HG02943 (cell line): ENCODE measurements at regions not wholly inside any gene's neighbourhood (a gene's known extent, or its start where the extent isn't known, plus 50 kb on each side); places are given as distances from the start of the nearest gene placed in this dataset.

Source experiments
- ATAC-seq: cut with Tn5 transposase; IDR thresholded peaks from one replicate; pipeline ENCODE4 v1.9.1; 2021; ENCODE audit warnings: mild to moderate bottlenecking, low read depth, moderate library complexity; ENCODE audit not compliant: unreplicated experiment

DNA sequence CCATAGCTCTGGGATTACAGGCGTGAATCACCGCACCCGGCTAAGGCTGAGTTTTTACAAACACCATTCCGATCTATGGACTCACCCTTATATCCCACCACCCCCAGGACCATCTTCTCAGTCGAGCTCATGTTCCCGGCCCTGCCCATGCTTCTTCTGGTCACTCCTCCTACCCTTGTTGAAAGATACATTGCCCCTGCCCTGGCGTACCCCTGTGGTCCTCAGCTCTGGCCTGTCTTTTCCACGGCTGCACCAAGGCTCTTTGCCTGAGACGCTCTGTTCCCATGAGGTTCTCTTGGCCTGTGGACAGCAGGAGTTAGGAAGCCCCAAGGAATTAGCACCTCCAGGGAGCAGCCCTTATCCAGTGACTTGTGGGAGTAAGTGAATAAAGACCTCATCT, 379.4 kb upstream of the TNRC6C start:
- no peak for ATAC-seq

DNA sequence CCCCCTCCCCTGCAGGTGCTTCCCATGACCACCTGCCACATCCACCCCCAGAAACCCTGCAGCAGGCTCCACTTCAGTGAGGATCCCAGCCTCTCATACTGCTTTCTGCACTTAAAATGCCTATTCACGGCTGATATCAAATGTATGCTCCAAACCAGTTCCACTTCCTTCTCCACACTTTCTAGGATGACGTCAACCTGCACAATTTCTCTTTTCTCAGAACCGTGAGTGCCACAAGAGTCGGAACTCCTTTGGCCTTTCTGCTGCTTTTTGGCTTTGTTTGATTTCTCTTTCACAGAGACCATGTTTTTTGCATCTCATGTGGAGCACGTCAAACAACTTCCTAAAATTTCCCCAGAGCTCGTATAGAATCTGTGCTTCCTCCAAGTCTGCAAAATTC, 378.8 kb upstream of the TNRC6C start:
- no peak for ATAC-seq

DNA sequence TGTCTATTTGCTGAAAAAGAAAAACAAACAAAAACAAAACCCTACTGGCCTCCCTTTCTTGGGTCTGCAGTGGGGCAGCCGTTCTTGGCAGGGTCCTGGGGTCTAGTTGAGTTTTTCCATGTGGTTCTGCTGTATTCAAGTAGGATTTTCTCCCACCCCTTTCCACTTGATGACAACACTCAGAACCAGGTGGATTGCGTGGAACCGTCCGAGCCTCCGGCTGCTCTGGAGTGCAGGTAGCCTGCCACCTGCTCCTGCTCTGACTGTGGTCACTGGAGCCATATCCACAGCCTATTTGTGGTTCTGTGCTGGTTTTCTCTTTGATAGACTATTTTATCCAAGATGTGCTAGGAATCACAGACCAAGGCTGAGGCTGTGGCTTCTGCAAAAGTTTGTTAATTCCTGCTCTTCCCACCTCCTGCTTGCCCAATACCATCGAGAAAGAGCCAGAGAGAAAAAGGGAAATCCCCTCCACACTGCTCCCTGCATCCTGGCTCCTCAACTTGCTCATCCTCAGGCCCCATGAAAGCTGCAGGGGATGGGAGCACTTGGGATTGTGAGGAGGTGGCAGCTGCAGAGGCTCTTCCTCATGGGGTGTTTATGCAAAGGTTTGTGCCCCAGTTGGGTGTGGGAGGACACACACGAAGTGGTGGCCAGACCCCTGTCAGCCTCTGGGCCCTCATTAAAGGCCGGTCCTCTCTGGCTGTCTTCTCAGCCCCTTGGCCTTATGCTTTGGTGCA, 377.8 kb upstream of the TNRC6C start:
- no peak for ATAC-seq

DNA sequence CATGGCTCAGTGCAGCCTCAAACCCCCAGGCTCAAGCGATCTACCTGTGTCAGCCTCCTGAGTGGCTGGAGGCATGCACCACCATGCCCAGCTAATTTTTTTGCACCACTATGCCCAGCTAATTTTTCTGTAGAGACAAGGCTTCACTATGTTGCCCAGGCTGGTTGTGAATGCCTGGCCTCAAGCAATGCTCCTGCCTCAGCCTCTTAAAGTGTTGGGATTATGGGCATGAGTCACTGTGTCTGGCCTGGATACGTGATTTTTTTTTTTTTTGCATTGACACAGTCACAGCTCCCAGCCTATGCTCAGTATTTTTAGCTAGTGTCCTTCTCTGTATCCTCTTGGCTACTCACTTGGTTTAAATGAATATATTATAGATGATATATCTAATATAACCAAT, 377.0 kb upstream of the TNRC6C start:
- no peak for ATAC-seq

DNA sequence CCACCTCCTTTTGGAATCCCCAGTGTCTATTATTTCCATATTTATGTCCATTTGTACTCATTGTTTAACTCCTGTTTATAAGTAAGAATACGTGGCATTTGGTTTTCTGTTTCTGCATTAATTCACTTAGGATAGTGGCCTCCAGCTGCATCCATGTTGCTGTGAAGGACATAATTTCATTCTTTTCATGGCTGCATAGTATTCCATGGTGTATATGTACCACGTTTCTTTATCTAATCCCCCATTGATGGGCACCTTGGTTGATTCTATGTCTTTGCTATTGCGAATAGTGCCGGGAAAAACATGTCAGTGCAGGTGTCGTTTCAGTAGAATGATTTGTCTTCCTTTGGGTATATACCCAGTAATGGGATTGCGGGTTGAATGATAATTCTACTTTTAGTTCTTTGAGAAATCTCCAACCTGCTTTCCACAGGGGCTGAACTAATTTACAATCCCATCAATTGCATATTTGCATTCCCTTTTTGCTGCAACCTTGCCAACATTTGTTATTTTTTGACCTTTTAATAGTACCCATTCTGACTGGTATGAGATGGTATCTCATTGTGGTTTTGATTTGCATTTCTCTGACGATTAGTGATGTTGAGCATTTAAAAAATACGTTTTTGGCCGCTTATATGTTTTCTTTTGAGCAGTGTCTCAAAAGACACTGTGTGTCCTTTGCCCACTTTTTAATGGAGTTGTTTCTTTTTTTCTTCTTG, 373.2 kb upstream of the TNRC6C start:
- ATAC-seq = no peak

DNA sequence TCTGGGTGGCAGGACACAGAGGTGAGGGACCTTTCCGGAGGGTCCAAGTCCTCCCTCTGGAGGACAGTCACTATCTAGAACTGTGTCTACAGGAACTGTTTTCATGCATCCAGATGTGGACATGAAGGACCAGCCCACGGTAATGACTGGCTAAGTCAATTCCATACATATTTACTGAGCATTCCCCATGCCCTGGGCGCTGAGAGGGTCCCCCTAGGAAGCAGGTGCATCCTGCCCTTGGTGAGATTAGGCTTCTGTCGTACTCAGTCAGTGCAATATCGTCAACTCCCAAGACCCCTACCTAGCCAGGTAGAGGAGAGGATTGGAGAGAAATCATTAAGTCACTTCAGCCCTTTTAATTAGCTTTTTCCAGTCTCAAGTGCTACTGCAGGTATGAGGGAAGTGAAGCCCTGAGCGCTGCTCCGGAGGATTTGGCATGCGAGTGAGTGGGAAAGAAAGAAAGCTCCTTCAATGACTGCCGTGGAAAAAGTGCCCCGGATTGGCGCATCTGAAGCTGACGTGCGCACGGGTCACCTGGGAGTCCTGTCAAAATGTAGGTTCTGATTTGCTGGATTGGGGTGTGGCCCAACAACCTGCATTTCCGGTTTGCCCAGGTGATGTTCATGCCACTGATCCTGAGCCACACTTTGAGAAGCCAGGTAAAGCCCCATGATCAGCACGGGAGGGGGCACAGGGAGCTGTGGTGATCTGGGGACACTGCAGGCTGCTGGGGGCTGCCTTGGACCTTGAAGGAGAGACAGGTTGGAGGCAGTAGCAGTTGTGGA, 367.4 kb upstream of the TNRC6C start:
- no peak for ATAC-seq

DNA sequence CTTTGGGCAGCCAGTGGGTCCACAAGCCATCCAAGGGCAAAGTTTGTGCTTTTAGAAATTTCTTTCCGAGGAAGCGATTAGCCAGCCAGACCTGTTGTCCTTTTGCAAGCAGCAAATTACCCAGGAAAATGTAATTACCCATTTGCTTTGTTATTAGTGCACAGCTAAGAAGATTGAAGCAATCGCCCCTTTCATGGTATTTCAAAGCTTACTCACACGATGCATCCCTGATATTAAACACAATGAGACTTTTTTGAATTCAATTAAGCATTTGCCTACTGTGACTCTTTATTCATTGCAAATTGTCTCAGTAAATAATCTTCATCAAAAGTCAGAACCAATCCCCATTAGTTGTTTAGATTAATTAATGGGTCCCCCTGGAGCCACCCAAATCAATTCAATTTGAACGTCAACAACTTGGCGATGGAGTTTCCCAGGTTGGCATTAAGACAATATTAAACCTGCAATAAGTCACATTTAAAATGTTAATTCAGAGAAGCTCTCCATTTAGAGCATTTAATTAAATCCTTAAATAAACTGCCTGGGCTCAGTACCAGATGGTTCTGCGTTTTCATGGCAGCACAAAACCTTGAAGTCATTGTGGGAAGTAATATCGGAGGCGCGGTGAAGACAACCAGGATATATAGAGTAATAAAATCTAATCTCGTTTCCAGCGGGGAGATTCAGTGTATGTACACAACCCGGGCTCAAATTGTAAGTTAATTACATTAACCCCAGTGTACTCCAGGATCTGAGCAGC, 366.2 kb upstream of the TNRC6C start:
- ATAC-seq = no peak

DNA sequence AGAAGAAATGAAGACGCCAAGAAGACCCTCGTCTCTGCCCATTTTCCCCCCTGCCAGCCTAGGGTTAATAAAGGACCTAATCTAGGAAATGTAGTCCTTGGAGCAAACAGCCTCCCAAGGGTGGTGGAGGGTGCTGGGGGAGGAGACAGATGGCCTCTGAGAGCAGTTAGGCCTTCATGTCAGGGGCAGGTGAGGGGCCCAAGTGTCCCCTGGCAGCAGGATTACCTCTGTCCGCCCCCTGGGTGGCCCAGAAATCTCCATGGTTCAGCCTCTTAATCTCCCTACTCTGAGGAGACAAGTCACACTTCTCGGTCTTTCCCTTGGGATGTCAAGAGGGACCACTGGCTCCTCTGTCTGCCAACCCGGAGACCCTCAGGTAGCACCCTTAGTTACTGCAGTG, 365.4 kb upstream of the TNRC6C start:
- no peak for ATAC-seq

DNA sequence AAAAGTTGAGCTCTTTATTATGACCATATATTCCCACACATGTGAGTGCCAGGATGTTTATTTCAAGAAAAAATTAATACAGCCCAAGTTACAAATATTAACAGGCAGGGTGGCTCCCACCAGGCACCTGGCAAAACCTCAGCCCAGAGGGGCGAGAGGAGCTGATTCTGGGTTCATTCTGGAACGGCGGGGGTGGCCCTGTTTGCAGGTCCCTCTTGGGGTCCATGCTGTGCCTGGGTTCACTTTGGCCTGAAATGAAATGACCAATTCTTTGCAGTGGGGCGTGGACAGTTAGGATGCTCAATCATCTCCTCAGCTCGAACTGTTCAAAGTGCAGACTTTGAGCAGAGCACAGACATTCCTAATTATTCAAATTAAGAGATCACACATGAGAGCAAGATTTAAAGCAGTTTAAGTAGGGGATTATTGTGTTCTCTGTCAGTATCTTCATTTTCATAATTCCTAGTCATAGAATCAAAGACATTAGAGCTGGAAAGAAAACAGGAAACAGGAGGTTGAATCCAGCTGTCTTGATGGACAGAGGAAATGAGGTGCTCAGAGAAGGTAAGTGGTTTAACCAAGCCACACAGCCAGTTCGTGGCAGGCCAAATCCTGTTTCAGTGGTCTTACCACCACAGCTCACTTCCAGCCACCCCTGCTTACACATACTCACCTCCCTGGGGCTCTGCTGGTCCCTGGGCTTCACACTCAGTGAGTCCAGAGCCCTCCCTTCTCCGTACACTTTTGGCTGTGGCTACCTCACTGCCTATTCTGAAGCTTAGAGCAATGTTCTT, 363.9 kb upstream of the TNRC6C start:
- no peak for ATAC-seq

DNA sequence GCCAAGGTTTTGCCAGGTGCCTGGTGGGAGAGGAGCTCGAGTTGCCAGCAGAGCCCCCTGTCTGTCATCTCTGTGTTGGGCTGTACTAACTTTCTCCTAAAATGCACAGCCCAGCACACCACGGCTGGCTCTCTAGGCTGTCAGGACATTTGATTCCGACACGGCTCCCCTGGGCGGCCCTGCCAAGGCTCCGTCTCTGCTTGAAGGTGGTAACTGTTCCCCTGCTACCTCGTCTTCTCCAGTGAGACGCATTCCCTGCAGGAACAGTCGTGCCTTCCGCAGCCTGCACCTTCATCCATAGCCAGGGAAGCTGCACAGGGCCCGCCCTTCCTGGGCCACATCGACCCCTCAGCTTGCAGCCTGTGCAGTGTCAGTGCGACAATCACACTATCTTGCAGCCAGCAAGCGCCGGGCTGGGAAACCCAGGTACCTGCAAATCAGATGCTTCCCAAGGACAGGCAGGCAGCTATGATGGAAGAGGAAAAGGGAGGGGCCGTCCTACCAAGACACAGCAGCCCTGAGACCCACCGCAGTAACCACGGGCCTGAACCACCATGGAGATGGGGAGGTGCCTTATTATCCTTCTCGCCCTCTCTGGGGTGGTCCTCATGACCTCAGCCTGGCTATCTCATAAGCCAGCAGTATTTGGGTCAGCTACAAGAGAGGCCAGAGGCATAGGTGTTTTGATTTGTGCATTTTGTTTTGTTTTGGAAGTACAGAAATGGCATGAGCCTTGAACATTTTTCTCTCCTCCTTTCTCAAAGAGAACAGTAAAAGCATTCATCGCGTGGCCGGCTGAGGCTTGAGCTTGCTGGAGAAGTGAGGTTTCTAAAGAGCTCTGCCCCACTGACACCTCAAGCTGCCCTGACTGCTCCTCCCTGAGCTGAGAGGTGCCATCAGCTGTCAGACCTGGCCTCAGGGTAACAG, 361.7 kb upstream of the TNRC6C start:
- no peak for ATAC-seq

DNA sequence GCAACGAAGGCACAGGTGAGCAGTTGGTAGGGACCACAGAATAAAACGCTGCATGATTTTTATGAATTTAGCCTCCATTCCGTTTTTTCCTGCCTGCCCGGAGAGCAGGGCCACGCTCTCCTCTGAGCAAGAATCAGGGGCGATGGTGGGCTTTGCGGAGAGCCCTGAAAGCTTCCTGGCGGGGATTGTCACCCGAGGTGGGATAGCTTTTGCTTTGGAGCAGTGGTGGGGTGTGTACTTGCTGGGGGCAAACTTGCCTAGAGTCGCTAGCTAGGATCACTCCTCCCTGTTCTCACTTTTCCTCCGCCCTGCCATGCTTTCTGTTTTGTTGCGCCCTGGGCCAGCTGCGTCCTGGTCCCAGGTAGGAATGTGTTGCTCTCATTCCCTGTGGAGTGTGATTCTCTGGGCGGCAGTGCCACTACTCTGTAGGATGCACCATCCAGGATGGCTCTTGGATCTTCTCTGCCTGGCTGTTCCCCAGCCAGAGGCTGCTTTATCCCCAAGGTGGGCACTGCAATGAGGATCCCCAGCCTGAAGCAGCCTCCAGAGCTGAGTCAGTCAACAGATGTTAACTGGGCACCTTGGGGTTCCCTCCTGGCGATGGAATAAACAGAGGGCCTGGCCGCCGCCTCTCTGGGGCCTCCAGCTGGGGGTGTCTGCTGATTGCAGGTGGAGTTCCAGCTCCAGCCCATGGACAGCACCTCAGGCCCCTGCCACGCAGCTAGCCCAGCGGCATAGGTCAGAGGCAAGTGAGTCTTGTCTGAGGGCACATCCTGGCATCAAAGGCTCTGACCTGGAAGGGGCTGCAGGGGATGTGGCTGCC, 360.9 kb upstream of the TNRC6C start:
- no peak for ATAC-seq

DNA sequence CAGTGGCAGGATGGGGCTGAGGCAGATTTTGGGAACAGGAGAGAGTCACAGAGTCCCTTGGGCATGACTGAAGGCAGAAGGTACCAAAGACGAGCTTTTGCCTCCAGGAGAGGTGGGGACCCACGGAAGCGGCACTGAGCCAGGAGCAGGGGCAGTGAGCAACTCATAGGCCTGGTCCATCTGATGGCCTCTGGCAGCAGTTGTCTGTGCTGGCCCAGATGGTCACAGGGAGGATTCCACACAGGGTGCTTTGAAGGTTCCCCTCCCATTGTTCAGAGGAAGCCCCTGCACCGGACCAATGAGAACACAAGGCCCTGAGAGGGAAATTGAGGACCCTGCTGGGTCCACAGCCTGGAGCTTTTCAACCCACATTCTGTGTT, 360.3 kb upstream of the TNRC6C start:
- ATAC-seq = no peak

DNA sequence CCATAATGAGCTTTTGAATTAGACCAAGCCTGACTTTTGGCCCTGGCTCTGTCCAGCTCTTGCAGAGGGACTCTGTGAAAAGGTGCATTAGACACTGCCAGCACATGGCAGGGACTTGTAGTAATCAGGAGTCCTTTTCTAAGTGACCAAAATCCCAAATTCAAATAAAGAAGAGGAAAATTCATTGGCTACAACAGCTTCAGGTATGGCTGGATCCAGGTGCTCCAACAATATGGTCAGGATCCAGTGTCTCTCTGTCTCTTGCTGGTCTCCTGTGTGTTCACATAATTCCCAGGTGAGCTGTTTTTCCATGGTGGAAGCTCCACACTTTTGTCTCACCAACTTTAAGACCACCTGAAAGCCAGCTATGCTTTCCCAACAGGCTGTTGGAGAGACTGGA, 358.8 kb upstream of the TNRC6C start:
- no peak for ATAC-seq

DNA sequence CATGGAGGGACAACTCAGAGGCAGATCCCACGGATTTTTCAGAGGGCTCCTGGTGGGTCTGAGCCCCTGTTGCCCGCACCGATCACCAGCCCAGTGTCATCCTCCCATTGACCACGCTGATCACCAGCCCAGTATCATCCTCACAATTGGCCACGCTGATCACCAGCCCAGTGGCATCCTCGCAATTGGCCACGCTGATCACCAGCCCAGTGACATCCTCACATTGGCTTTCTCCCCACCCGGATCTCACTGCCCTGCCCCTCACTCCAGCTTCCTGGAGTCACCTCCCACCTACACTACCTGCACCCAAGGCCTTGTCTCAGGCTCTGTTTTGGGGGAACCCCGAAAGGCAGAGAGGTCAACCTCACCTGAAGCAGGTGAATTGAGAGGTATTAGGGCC, 358.2 kb upstream of the TNRC6C start:
- no peak for ATAC-seq

DNA sequence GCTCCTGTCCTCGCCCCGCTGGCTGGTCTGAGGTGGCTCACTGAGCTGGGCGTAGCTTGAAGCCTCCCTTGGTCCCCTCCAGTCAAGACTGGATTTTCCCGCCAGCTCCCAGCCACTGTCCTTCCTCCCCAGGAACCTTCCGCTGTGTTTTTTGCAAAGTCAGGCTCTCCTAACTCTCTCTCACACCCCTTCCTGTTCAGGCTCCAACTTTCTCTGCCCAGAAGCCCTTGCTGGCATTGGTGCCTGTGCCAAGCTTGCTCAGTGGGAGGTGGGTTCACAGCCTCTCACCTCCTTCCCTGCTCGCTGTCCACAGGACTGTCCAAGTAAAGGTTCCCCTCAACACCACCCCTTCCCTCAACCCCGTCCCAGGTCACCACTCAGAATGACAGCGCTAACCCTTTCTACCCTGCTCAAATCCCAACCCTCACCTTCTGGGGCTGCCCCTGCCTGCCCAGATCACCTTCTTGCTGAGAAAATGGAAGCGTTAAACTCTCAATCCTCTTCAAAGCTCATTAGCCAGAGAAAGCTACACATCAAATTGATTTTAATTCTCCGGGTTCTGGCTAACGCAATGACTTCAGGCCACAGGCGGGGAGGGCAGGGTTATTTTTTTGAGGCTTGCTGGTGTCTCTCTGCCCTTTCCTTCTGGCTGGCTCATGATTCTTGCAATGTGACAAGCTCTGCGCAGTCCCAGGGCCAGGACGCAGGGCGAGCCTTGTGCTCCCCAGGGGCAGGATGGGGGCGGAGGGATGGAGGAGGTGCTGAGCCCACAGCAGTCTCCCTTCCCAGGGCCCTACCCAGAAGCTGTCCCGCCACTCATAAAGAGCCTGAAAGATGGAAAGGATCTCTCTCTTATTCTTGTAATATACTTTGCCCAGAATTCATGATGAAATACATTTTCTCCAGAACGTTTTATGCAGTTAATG, 357.2 kb upstream of the TNRC6C start:
- ATAC-seq = no peak

DNA sequence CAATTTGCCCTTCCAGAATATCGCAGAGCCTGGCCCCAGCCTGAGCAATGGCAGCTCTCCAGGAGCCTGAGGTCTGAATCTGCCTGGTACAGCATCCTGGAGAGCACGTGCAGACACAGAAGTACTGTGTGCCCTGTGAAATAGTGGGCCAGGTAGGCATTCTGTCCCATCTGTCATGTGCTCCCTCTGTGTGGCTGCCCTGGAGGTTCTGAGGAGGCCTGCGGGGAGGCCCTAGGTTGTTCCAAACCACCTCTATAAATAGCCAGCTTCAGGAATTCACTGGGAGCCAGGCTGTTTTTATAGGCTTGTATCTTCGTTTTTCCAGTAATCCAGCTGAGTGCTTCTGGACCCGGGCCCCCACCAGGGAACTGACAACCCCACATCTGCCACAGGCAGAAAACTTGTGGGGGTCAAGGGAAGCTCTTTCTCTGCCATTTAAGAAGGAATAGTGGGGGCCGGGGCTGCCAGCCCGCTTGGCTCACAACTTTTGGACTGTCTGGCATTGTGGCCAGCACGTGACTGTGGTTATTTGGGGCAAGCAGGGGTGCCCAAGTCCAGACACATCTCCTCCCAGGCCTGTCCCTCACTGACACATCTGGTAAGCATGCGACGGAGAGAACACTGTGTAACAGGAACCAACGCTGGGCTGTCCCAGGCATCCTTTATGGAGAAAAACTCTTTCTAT, 356.3 kb upstream of the TNRC6C start:
- no peak for ATAC-seq
